Hepatocyte (in vitro differentiated cells): ENCODE measurements at regions not wholly inside any gene's neighbourhood (a gene's known extent, or its start where the extent isn't known, plus 50 kb on each side); places are given as distances from the start of the nearest gene placed in this dataset.

Experiments used
- DNase-seq: peaks from one replicate; pipeline ENCODE4 v3.0.0-alpha.2; 2016; ENCODE audit warnings: low spot score
- H2AFZ ChIP-seq: fragments of 200-600 bp; sonication (generic); 2 replicates; pipeline ENCODE4 v1.6.0; 2016; ENCODE audit warnings: antibody characterized with exemption, mild to moderate bottlenecking
- H3K27ac ChIP-seq: fragments of 200-600 bp; sonication (generic); 2 replicates; pipeline ENCODE4 v1.5.1; 2016; ENCODE audit warnings: mild to moderate bottlenecking
- H3K27me3 ChIP-seq: fragments of 200-600 bp; sonication (generic); 2 replicates; pipeline ENCODE4 v1.6.1; 2016
- H3K36me3 ChIP-seq: fragments of 200-600 bp; sonication (generic); replicated peaks from 2 replicates; pipeline ENCODE4 v1.5.1; 2016; ENCODE audit warnings: low read depth; ENCODE audit not compliant: insufficient read depth
- H3K4me1 ChIP-seq: fragments of 200-600 bp; sonication (generic); 2 replicates; pipeline ENCODE4 v1.5.1; 2016; ENCODE audit warnings: mild to moderate bottlenecking, moderate library complexity; ENCODE audit not compliant: insufficient read depth
- H3K4me2 ChIP-seq: fragments of 200-600 bp; sonication (generic); 2 replicates; pipeline ENCODE4 v1.6.0; 2016
- H3K4me3 ChIP-seq: fragments of 200-600 bp; sonication (generic); 2 replicates; pipeline ENCODE4 v1.5.1; 2016; ENCODE audit warnings: mild to moderate bottlenecking
- H3K79me2 ChIP-seq: fragments of 200-600 bp; sonication (generic); 2 replicates; pipeline ENCODE4 v1.6.0; 2017; ENCODE audit warnings: mild to moderate bottlenecking
- H3K9me2 ChIP-seq: fragments of 200-600 bp; sonication (generic); replicated peaks from 2 replicates; pipeline ENCODE4 v1.6.0; 2017; ENCODE audit warnings: mild to moderate bottlenecking; ENCODE audit not compliant: insufficient read depth
- H3K9me3 ChIP-seq: fragments of 200-600 bp; sonication (generic); 2 replicates; pipeline ENCODE4 v1.5.1; 2016; ENCODE audit warnings: low read depth, mild to moderate bottlenecking
- H4K20me1 ChIP-seq: fragments of 200-600 bp; sonication (generic); 2 replicates; pipeline ENCODE4 v1.6.0; 2016; ENCODE audit warnings: mild to moderate bottlenecking; ENCODE audit not compliant: insufficient read depth, poor library complexity, severe bottlenecking
- EZH2 ChIP-seq: fragments of 200-600 bp; sonication (generic); IDR thresholded peaks from 2 replicates; pipeline ENCODE4 v1.6.1; 2016; ENCODE audit warnings: antibody characterized with exemption, mild to moderate bottlenecking, borderline replicate concordance
- EZH2phosphoT487 ChIP-seq: fragments of 200-600 bp; sonication (generic); IDR thresholded peaks from one replicate; pipeline ENCODE4 v1.6.1; 2018; ENCODE audit warnings: antibody characterized with exemption, mild to moderate bottlenecking, low read depth, moderate library complexity; ENCODE audit not compliant: unreplicated experiment, severe bottlenecking
- WGBS: methylation state at CpG from one replicate; pipeline ENCODE4 v1.1.6; 2016; ENCODE audit warnings: low lambda C conversion rate; ENCODE audit errors: missing lambda C conversion rate; 5-methylcytosine and 5-hydroxymethylcytosine counted together
- TF ChIP-seq, protein P1 (sequence below): fragments of 200-600 bp; sonication (generic); IDR thresholded peaks from 2 replicates; pipeline ENCODE4 v1.5.1; 2016; ENCODE audit warnings: antibody characterized with exemption, mild to moderate bottlenecking; ENCODE audit not compliant: poor library complexity

DNA sequence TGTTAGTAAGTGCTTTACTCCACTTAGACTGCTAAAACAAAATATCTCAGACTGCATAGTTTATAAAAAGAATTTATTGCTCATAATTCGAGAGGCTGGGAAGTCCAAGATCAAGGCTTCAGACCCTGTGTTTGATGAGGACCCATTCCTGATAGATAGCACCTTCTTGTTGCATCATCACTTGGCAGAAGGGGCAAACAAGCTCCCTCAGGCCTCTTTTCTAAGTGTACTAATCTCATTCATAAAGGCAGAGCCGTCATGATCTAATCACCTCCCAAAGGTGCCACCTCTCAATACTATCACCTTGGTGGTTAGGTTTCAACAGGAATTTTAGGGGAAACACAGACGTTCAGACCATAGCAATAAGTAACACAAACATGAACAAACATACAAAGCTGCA is 55.4 kb downstream of the CRPPA start:
- no peak for DNase-seq
- Histone ChIP-seq H4K20me1 (no peaks in the 10 kb centered on the region), H3K9me3 (no peaks in the 10 kb centered on the region), H3K27me3 (no peaks in the 10 kb centered on the region), H2AFZ (no peak overlapping the region), H3K4me3 (no peak overlapping the region), H3K9me2 (no peaks in the 10 kb centered on the region), H3K4me2 (no peak overlapping the region), H3K36me3 (no peaks in the 10 kb centered on the region), H3K27ac (no peak overlapping the region), H3K4me1 (no peaks in the 10 kb centered on the region), H3K79me2 (no peaks in the 10 kb centered on the region)
- TF ChIP-seq EZH2phosphoT487 = no peak
- TF ChIP-seq, protein P1, sequence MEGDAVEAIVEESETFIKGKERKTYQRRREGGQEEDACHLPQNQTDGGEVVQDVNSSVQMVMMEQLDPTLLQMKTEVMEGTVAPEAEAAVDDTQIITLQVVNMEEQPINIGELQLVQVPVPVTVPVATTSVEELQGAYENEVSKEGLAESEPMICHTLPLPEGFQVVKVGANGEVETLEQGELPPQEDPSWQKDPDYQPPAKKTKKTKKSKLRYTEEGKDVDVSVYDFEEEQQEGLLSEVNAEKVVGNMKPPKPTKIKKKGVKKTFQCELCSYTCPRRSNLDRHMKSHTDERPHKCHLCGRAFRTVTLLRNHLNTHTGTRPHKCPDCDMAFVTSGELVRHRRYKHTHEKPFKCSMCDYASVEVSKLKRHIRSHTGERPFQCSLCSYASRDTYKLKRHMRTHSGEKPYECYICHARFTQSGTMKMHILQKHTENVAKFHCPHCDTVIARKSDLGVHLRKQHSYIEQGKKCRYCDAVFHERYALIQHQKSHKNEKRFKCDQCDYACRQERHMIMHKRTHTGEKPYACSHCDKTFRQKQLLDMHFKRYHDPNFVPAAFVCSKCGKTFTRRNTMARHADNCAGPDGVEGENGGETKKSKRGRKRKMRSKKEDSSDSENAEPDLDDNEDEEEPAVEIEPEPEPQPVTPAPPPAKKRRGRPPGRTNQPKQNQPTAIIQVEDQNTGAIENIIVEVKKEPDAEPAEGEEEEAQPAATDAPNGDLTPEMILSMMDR = no peak
- TF ChIP-seq EZH2 = no peak
- WGBS = 89% methylated on average over 3 of the region's 3 CpGs

DNA sequence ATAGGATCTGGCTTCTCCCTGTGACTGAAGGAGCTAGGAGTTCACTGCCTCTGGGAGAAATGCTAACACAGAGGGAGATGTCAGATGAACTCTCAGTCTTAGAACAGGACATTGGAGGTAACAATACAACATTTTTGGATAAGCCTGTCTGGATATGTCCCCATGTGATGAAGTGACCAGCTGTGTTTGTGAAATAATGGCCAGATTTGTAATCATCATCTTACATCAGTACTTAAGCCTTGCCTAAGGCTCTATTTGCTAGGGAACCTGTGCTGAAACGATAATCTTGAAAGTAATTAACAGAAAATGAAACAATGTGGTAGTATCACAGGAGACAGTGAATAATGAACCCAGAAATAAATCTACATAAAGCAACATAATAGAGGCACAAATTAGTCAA is 56.2 kb downstream of the CRPPA start:
- no peaks in the 10 kb centered on the region for H3K9me2 ChIP-seq
- H4K20me1 ChIP-seq = no peaks in the 10 kb centered on the region
- no peak overlapping the region for H3K4me2 ChIP-seq
- H3K27ac ChIP-seq = no peak overlapping the region
- no peaks in the 10 kb centered on the region for H3K27me3 ChIP-seq
- DNase-seq = no peak
- H3K9me3 ChIP-seq = no peaks in the 10 kb centered on the region
- H3K4me1 ChIP-seq = no peaks in the 10 kb centered on the region
- H3K36me3 ChIP-seq = no peaks in the 10 kb centered on the region
- no peak overlapping the region for H2AFZ ChIP-seq
- no peak overlapping the region for H3K4me3 ChIP-seq
- H3K79me2 ChIP-seq = no peaks in the 10 kb centered on the region
- WGBS = 94% methylated on average over 1 of the region's 1 CpG
- TF ChIP-seq, protein P1 = no peak
- TF ChIP-seq EZH2phosphoT487 (no peak), EZH2 (no peak)

DNA sequence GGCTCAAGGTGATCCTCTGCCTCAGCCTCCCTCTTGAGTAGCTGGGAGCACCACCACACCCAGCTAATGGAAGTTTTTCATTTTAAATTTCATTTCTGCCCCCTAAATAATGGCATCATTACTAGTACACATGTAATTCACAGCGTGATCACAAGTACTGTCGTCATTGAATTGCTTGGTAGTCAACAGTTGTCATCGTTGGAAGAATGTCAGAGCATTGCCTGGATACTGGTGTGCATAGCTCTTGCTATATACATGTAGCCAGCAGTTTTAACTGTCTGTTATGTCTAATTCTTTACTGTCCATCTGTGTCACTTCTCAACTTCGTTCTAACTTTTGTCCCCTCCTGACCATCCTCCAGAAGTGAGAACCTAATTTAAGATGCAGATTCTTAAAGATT is 62.1 kb downstream of the CRPPA start:
- H3K27me3 ChIP-seq = no peaks in the 10 kb centered on the region
- 82% methylated on average over 4 of the region's 4 CpGs for WGBS
- H2AFZ ChIP-seq = no peak overlapping the region
- no peak overlapping the region for H3K4me3 ChIP-seq
- H3K4me1 ChIP-seq = no peaks in the 10 kb centered on the region
- DNase-seq = no peak
- no peak overlapping the region for H3K4me2 ChIP-seq
- no peaks in the 10 kb centered on the region for H3K36me3 ChIP-seq
- H3K27ac ChIP-seq = no peak overlapping the region
- H3K9me2 ChIP-seq = no peaks in the 10 kb centered on the region
- no peaks in the 10 kb centered on the region for H3K79me2 ChIP-seq
- no peaks in the 10 kb centered on the region for H4K20me1 ChIP-seq
- no peaks in the 10 kb centered on the region for H3K9me3 ChIP-seq
- TF ChIP-seq, protein P1 = no peak
- TF ChIP-seq EZH2phosphoT487 = no peak
- no peak for TF ChIP-seq EZH2

DNA sequence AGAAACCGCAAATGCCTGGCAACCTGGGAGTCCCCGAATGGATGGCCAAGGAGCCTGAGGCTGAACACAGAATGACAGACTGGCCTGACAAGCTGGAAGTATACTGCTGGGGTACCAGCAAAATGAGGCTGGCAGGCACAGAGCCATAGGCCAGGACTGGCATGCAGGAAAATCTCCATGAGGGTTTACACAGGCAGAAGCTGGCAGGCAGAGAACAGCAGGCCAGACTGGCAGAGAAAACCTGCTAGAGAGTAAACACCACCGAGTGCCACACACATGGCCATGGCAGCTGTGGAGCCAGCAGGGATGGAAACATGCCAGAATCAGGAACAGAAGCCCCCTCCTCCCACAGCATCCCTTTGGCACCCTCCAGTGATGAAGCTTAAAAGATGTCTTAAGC is 63.4 kb downstream of the CRPPA start:
- Histone ChIP-seq H3K4me3 (no peak overlapping the region), H3K9me2 (no peaks in the 10 kb centered on the region), H2AFZ (no peak overlapping the region), H3K36me3 (no peaks in the 10 kb centered on the region), H4K20me1 (no peaks in the 10 kb centered on the region), H3K79me2 (no peaks in the 10 kb centered on the region), H3K27ac (no peak overlapping the region), H3K9me3 (no peaks in the 10 kb centered on the region), H3K4me1 (no peaks in the 10 kb centered on the region), H3K4me2 (no peak overlapping the region), H3K27me3 (no peaks in the 10 kb centered on the region)
- DNase-seq = no peak
- TF ChIP-seq EZH2phosphoT487 = no peak
- no peak for TF ChIP-seq EZH2
- TF ChIP-seq, protein P1 = no peak
- WGBS = 81% methylated on average over 3 of the region's 3 CpGs
